ENCODE measurements at regions not wholly inside any gene's neighbourhood (a gene's known extent, or its start where the extent isn't known, plus 50 kb on each side); places are given as distances from the start of the nearest gene placed in this dataset.
"Not testable (repeated sequence)": the region's sequence is repeated elsewhere in the genome, so short reads cannot be mapped to it uniquely, and the experiment has no call there.

GRCh38 chr2:167803449-167803988 is 443.9 kb downstream of the STK39 start:
- DNase-seq (ENCODE audit: extremely low spot score, insufficient read length, low read depth), result no peak
- no peak for FAIRE-seq

DNA sequence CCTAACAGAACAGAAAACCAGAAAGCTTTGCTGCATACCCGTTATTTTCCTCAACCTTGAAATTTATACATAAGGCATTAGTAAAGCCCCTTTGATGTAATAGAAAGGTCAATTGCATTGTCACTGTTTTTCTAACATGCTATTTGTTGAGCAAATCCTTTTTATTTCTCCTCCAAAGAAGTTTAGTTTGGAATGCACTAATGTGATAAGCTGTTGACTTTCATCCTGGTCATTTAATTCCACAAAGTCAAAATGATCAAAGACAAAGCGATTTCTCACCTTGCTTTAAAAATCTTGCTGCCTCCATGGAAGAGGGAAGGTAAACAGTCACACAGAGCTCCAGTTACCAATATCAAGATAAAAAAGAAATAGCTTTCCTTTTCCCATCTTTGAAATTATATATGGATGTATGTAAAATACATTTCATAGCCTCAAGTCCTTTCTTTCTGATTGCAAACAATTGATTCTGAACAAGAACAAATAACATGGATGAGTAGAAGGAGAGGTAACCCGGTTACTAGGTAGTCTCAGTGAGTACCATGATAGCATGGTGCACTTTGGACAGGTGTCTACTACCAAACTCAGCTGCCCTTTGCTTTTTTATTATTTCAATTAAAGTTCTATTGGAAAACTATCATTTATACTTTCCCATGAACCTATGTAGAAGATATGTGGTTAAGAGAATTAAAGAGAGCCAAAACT is 452.7 kb downstream of the STK39 start:
- DNase-seq (ENCODE audit: extremely low spot score, insufficient read length, low read depth) (no peak), FAIRE-seq (no peak)

DNA sequence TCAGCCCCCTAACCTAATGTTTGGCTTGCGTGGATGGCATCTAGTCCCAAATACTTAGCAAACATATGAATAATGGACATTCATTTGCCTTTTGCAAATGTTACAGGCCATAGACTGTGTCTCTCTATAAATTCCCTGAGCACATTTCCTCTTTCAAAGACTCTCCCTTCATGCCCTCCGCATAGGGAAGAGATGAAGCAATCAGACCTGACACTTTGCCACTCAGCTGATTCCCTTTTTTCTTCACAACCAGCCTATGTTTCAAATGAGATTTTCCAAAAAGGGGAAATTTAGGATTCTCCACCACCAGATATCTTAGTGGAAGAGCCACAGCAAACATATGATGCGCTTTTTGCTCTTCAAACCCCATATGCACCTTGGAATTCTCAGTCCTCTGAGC is 453.7 kb downstream of the STK39 start:
- DNase-seq (ENCODE audit: extremely low spot score, insufficient read length, low read depth) (no peak), FAIRE-seq (no peak)

DNA sequence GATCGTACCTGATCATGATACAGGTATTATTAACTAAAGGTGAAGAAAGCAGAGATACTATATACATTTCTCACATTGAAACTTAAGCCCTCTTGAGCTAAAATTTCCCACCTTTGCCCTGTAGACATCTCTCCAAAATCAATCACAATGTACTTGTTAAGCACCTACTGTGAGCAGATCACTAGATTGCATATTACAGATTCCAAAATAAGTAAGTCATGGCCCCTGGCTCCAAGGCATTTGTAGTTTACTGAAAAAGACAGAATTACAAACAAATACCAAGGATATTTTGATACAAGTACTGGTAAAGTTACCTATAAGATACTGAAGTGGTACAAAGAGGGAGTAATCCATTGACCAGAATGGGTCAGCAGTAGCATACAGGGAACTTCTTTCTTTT is 455.3 kb downstream of the STK39 start:
- no peak for DNase-seq (ENCODE audit: extremely low spot score, insufficient read length, low read depth)
- no peak for FAIRE-seq

DNA sequence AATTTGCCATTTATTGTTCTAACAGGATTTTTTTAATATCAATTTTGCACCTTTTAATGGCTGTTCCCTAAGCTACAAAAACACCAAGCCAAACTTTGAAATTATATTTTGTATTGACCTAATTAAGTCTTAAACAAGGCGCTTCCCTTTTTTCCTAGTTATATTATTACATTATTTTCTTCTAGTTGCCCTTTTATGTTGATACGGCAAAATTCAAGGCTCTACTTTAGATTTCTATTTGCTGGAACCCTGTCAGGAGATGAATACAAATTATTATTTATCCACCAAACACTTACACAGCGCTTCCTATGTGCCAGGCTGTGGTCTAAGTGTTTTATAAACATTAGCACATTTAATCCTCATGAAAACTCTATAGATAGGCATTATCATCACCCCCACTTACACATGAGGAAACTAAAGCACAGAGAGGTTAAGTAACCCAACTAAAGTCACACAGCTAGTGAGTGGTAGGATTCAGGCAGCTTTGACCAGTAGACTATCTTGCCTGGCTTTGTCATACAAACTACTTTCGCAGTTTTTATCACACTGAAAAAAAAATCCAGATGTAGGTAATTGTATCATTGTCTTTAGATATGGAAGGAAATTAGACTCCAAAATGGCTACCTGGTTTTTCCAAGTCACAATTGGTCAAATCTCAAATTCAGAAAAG is 456.5 kb downstream of the STK39 start:
- no peak for FAIRE-seq
- DNase-seq (ENCODE audit: extremely low spot score, insufficient read length, low read depth), result no peak

DNA sequence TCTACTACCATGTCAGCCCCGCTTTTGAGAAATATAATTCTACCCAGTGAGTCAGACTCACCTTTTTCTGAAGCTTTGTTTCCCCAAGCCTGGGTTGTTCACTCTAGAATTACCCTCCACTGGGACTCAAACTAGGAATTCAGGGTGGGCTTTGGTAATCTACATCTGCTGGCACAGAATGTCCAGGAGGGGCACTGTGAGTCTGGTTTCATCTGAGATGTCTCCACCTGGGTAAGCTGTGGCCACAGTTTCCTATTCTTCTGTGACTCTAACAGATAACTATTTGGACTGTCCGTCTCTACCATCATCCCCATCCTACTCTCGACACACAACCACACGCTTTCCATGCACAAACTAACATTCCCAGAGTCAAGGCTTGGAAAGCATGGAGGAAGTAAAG is 457.2 kb downstream of the STK39 start:
- DNase-seq (ENCODE audit: extremely low spot score, insufficient read length, low read depth) (no peak), FAIRE-seq (no peak)

DNA sequence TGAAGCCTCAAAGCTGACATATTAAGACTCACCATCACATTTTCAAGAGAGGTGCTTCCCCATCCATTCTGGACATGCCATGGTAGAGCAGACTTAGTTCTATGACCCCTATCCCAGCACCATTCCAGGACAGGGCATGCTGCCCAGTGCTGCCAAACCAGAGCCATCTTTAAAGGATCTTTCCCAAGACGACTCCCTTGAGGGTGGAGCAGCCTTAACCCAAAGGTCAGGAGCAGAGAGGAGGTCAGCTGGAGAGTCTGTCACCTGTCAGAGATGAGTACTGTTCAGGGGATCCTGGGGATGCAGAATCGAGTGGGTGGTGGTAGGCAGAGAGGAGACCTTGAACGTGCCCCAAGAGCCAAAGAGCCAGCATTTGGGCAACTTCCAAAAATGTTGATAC is 459.8 kb downstream of the STK39 start:
- FAIRE-seq, result no peak

DNA sequence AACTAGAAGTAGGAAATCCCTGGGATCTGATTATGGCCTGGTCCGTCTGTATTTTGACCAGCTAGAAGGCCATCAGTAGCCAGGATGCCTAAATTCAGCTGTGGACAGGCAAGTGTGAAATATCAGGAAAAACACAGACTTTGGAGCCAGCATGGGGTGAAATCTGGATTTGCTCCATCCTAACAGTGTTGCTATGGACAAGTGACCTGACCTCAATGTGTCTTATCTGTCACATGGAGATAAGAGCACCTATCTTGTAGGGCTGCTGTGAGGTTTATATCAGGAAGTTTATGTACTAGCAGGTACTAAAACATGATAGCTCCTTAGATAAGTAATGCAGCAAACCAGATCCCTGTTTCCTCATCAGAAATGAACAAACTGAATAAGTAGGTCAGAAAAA is 460.4 kb downstream of the STK39 start:
- no peak for FAIRE-seq
- no peak for DNase-seq (ENCODE audit: extremely low spot score, insufficient read length, low read depth)

More for the DNA sequence above, 459.8 kb downstream of the STK39 start:
- DNase-seq (ENCODE audit: extremely low spot score, insufficient read length, low read depth), result no peak

GRCh38 chr2:167785606-167786216 is 461.7 kb downstream of the STK39 start:
- DNase-seq (ENCODE audit: extremely low spot score, insufficient read length, low read depth) (no peak), FAIRE-seq (no peak)

- FAIRE-seq (no peak), DNase-seq (ENCODE audit: extremely low spot score, insufficient read length, low read depth) (no peak)
Measured at GRCh38 chr2:167784084-167784425, 463.3 kb downstream of the STK39 start.

DNA sequence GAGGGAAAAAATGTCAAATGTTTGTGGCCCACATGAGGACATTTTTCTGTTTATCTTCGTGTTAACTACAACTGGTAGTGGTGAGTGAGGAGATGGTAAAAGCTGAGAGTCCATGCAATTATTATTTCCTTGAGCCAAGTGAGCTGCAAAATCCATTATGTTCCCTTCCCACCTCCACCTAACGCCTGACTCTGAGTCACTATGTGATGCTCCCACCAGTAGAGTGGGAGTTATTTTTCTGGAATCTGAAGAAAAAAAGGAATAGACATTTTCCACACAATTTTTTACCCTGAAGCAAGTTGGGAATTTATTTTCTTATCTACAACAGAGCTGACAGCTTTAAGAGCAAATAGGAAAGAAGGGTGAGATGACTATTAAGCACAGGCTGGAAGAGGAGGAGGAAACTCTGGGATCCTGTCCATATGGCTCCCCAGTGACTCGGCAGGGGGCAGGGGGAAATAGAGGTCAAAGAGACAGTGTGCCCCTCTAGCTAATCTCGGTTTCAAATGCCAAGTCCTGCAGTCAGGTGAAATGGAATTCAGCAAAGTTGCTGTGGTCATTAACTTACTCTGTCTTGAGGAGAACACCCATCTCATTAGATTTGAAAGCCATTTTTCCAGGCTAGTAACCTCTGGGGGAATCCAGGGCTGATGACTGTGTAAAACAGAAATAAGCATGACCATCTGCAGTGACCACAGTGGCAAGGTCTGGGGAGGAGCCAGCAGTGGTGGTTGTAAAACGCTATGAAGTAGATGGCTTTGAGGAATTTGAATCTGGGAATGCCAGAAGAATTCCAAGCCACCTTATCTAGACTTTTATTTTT is 463.9 kb downstream of the STK39 start:
- no peak for DNase-seq (ENCODE audit: extremely low spot score, insufficient read length, low read depth)
- no peak for FAIRE-seq

GRCh38 chr2:167781629-167782028 is 465.8 kb downstream of the STK39 start:
- DNase-seq (ENCODE audit: extremely low spot score, insufficient read length, low read depth); FAIRE-seq: not testable (repeated sequence)

GRCh38 chr2:167776359-167776758 is 471.0 kb downstream of the STK39 start:
- no peak for FAIRE-seq

DNA sequence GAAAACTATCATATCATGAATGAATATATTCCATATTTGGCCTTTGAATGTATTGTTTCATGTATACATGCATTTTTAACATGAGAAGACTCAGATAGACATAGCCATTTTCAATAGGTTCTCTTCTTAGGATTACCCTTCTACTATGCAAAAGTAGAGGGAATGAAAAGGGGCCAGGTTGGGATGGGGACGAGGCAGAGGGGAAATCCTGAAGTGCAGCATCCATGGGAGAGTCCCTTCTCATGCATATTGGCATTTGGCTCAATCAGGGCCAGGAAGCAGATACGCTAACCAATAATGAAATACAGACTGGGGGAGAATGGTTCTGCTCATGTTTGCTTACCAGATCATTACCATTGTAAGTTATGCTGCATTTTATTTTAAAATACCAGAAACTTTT is 475.8 kb downstream of the STK39 start:
- DNase-seq (ENCODE audit: extremely low spot score, insufficient read length, low read depth) (no peak), FAIRE-seq (no peak)

More at GRCh38 chr2:167776359-167776758, 471.0 kb downstream of the STK39 start:
- DNase-seq (ENCODE audit: extremely low spot score, insufficient read length, low read depth), result no peak

DNA sequence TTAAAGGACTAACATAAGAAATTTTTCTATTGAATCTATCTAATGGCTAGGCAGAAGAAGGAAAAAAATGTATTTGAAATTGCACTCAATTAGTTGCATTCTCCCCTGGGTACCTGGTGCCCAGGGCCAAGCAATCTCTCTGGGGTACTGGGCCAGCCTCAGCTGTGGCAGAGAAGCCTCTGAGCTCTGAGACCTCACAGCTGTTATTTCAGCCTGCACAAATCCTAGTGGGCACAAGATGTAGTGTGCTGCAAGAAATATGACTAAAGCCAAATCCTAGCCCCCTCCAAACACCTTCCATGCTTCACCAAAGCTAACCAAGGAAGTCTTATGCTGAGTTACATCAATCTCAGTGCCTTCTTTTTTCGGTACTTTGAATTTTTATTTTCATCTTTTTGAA is 478.4 kb downstream of the STK39 start:
- DNase-seq (ENCODE audit: extremely low spot score, insufficient read length, low read depth) (no peak), FAIRE-seq (no peak)

GRCh38 chr2:167767830-167768229 is 479.6 kb downstream of the STK39 start:
- no peak for DNase-seq (ENCODE audit: extremely low spot score, insufficient read length, low read depth)
- no peak for FAIRE-seq

DNA sequence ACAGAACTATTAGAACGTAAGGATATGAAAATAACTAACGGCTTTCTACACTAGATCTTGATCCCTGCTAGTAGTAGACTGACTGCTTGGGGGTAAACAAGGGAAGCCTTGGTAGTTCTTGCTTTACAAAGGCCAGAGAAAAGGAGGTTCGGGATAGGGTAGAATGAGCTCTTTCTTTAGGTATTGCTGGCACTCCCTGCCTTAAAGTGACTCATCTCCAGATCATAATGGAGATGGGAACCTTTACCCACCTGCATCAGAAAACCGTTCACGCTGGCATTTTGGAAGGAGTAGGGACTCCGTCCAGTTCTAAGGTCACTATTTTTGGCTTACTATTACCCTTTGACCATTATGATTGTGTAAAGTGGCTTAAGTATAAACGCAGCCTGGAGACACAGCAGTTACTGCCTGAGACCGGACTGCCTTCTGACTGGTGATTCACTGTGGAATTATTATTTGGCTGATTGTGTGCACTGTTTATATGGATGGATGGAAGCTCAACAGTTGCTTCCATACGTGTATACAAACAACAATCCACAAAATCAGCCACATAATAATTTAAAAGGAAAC is 482.5 kb downstream of the STK39 start:
- FAIRE-seq, result no peak
- no peak for DNase-seq (ENCODE audit: extremely low spot score, insufficient read length, low read depth)

DNA sequence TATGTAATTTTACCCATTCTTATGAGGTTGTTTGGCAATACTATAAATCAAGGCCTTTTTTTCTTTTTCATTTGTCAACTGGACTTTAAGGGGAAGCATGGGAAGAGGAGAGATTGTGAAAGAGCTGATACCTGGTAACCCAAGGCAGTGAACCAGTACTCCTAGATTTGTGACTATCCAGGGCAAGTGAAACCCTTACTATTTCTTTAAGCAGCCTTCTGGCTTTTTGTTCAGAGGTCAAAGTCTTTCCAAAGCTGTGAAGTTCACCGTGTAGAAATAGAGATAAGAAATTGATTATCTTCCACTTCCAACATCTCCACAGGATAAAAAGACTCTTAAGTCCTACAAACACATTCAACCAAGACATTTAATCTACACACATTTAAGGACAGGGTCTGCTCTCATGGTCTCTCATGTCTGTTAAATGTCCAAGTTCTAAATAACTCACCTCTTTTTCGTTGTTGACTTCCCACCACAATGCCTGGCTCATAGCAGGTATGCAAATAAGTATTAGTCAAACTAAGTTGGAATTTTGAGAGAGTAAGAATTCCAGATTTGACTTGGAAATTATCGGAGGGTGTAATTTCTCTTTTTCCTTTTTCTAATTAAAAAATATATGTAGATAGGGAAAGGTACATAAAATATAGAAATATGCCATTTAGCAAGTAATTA is 485.8 kb downstream of the STK39 start:
- DNase-seq (ENCODE audit: extremely low spot score, insufficient read length, low read depth) (no peak), FAIRE-seq (no peak)

- FAIRE-seq, result no peak
Measured at GRCh38 chr2:167759531-167759930, 487.9 kb downstream of the STK39 start.

GRCh38 chr2:167758292-167758691 is 489.1 kb downstream of the STK39 start:
- no peak for FAIRE-seq
- no peak for DNase-seq (ENCODE audit: extremely low spot score, insufficient read length, low read depth)

More at GRCh38 chr2:167759531-167759930, 487.9 kb downstream of the STK39 start:
- no peak for DNase-seq (ENCODE audit: extremely low spot score, insufficient read length, low read depth)
